ENCODE measurements at regions not wholly inside any gene's neighbourhood (a gene's known extent, or its start where the extent isn't known, plus 50 kb on each side); places are given as distances from the start of the nearest gene placed in this dataset.

DNA sequence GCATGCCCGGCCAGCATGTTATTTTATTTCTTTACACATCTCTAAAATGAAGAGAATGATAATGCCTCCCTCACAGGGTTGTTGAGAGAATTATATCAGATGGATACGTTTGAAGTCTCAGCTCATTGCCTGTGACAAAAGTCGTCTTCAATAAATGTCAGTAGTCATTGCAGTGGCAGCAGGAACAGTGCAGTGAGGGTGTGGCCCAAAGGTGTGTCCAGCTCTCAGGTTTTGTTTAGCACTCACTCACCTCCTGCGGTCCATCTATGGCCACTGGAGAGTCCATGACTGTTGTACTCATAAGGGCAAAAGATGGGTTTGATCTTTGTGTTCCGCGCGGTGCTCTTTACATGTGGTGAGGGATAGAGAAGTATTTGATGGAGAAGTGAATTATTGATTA lies 77.2 kb upstream of the TIAM2 start:
- Histone ChIP-seq H3K9me3 (ENCODE audit: control insufficient read depth, insufficient read depth, low read length) (no peaks in the 10 kb centered on the region), H3K4me3 (ENCODE audit: low read depth, low read length) (no peak overlapping the region), H3K27ac (ENCODE audit: low read depth, low read length) (no peak overlapping the region), H3K27me3 (ENCODE audit: control insufficient read depth, insufficient read depth, low read length) (no peaks in the 10 kb centered on the region)
- DNase-seq (ENCODE audit: low read depth, low spot score): no peak
- ChIA-PET CTCF (interaction anchor here (0.5 kb wide), 1 partner anchor 397 kb away, joined by 3 read pairs; no protein-coding TSS in a partner anchor), POLR2A (no interaction called here)
- TF ChIP-seq, protein P1, sequence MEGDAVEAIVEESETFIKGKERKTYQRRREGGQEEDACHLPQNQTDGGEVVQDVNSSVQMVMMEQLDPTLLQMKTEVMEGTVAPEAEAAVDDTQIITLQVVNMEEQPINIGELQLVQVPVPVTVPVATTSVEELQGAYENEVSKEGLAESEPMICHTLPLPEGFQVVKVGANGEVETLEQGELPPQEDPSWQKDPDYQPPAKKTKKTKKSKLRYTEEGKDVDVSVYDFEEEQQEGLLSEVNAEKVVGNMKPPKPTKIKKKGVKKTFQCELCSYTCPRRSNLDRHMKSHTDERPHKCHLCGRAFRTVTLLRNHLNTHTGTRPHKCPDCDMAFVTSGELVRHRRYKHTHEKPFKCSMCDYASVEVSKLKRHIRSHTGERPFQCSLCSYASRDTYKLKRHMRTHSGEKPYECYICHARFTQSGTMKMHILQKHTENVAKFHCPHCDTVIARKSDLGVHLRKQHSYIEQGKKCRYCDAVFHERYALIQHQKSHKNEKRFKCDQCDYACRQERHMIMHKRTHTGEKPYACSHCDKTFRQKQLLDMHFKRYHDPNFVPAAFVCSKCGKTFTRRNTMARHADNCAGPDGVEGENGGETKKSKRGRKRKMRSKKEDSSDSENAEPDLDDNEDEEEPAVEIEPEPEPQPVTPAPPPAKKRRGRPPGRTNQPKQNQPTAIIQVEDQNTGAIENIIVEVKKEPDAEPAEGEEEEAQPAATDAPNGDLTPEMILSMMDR (IDR thresholded peaks at IDR 0.05; ENCODE audit: low read depth, low read length): no peak

DNA sequence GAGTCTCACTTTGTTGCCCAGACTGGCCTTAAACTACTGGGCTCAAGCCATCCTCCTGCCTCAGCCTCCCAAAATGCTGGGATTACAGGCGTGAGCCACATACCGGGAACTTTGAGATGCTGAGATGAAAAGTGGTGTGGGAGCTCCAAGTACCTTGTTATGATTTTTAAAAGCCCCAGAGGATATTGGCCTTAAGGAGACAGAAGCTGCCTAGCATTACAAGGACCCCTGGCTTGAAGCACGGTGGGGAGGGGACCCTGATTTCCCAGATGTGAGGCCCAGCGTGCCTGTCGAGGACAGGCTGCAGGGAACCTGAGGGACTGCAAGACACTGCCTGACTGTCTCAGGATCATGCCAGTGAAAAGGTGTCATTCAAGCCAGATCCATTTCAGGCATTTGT lies 75.3 kb upstream of the TIAM2 start:
- H3K4me3 ChIP-seq (ENCODE audit: low read depth, low read length): no peak overlapping the region
- POLR2A ChIA-PET: interaction anchor here (0.7 kb wide), 1 partner anchor 463 kb away, joined by 3 read pairs; no protein-coding TSS in a partner anchor
- DNase-seq (ENCODE audit: low read depth, low spot score): no peak
- no peak overlapping the region for H3K27ac ChIP-seq (ENCODE audit: low read depth, low read length)
- H3K27me3 ChIP-seq (ENCODE audit: control insufficient read depth, insufficient read depth, low read length): no peaks in the 10 kb centered on the region
- CTCF ChIA-PET: interaction anchor here (0.6 to 1.2 kb wide), 4 partner anchors 8 to 340 kb away, joined by 3 to 11 read pairs (median 4); no protein-coding TSS in a partner anchor
- TF ChIP-seq, protein P1 (IDR thresholded peaks at IDR 0.05; ENCODE audit: low read depth, low read length): no peak
- no peaks in the 10 kb centered on the region for H3K9me3 ChIP-seq (ENCODE audit: control insufficient read depth, insufficient read depth, low read length)

DNA sequence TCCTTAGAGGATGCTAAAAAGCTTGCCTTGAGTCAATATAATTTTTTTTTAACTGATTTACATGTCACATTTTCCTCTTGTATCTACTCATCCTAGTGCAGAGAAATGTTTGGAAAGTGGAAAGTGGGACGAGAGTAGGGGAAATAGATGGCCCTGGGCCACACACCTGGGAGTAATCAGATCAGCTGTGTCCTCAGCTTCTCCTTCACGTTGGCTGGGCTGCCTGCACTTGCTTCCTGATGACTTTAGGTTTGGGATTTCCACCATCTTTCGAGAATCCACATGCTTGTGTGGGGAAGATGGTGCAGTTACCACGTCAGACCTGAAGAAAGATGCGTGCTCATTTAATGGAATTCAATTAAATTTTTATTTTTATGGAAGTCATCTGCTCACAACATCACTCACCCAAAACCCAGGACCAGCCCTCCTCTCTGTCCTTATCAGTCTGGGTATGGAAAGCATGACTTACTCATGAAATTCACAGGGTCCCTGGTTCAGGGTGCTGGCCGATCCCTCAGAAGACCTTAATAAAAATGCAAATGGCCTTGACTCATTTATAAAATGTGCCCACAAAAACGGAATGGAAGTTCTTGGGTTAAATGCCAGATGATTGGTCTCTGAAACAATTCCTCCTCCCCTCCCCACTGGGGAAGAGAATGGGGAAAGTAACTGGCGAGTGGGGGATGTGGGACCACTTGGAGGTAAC lies 74.5 kb upstream of the TIAM2 start:
- no peak for DNase-seq (ENCODE audit: low read depth, low spot score)
- ChIA-PET CTCF (interaction anchor here (1.0 to 1.2 kb wide), 2 partner anchors 245 to 397 kb away, joined by 3 read pairs; no protein-coding TSS in a partner anchor), POLR2A (no interaction called here)
- H3K4me3 ChIP-seq (ENCODE audit: low read depth, low read length): no peak overlapping the region
- no peak overlapping the region for H3K27ac ChIP-seq (ENCODE audit: low read depth, low read length)
- TF ChIP-seq, protein P1 (IDR thresholded peaks at IDR 0.05; ENCODE audit: low read depth, low read length): no peak
- H3K9me3 ChIP-seq (ENCODE audit: control insufficient read depth, insufficient read depth, low read length): no peaks in the 10 kb centered on the region
- H3K27me3 ChIP-seq (ENCODE audit: control insufficient read depth, insufficient read depth, low read length): no peaks in the 10 kb centered on the region

DNA sequence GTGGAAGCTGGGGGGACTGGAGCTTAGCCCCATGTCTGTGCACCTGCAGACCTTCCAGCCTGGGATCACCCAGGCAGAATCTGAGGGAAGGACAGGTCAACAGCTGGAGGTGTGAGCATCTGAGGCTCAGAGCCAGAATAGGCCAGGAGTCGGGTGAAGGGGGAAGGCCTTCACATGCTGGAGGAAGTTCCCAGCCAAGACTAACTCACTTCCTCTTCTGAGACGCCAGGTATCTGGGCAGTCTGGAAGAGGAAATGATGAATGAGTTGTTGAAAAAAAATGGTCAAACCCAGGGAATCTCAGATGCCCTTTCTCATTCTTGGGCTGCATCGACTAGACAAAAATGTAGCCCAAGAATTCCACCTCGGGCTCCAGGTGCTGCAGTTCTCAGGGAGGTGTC lies 73.6 kb upstream of the TIAM2 start:
- H3K27ac ChIP-seq (ENCODE audit: low read depth, low read length): no peak overlapping the region
- TF ChIP-seq, protein P1 (IDR thresholded peaks at IDR 0.05; ENCODE audit: low read depth, low read length): no peak
- no peak overlapping the region for H3K4me3 ChIP-seq (ENCODE audit: low read depth, low read length)
- no peak for DNase-seq (ENCODE audit: low read depth, low spot score)
- ChIA-PET CTCF (interaction anchor here (0.9 kb wide), 1 partner anchor 246 kb away, joined by 3 read pairs; no protein-coding TSS in a partner anchor), POLR2A (interaction anchor here (0.5 kb wide), 1 partner anchor 95 kb away, joined by 7 read pairs; no protein-coding TSS in a partner anchor)
- H3K9me3 ChIP-seq (ENCODE audit: control insufficient read depth, insufficient read depth, low read length): no peaks in the 10 kb centered on the region
- H3K27me3 ChIP-seq (ENCODE audit: control insufficient read depth, insufficient read depth, low read length): no peaks in the 10 kb centered on the region

DNA sequence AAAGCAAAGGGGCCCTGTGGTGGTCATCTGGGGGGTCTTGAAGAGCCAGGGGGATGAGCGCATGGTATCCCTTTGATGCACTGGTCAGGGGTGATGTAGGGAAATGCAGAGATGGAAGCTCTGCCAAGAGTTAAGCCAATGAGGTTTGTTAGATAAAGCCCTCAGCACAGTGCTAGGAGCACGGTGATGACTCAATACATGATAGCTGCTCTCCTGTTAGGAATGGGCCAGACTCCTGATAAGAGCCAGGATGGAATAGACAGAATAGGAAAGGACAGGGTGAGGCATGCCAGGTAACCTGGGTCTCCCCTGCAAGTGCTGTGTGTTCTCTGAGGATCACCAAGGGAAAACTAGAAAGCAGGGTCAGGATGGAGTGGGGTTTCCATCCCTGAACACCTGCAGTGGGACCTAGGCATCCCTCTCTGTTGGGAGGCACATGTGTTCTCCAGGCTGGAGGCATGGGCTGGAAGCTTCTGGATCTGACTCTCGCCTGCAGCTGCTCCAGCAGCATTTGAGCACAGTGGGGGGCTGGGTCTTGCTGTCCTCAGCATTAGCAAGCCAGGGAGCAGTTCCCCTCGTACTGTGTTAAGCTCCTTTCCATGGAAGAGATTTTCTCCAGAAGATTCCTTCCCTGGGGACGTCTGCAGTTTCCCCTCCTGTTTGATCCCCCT lies 71.8 kb upstream of the TIAM2 start:
- POLR2A ChIA-PET: no interaction called here
- H3K4me3 ChIP-seq (ENCODE audit: low read depth, low read length): no peak overlapping the region
- CTCF ChIA-PET: interaction anchor here (3.7 kb wide), 1 partner anchor 55 kb away, joined by 13 read pairs; no protein-coding TSS in a partner anchor
- H3K27me3 ChIP-seq (ENCODE audit: control insufficient read depth, insufficient read depth, low read length): no peaks in the 10 kb centered on the region
- DNase-seq (ENCODE audit: low read depth, low spot score): no peak
- TF ChIP-seq, protein P1 (IDR thresholded peaks at IDR 0.05; ENCODE audit: low read depth, low read length): no peak
- H3K9me3 ChIP-seq (ENCODE audit: control insufficient read depth, insufficient read depth, low read length): no peaks in the 10 kb centered on the region
- no peak overlapping the region for H3K27ac ChIP-seq (ENCODE audit: low read depth, low read length)

Measured in AG04450 (cell line).